HG02798 (cell line): ENCODE measurements at regions not wholly inside any gene's neighbourhood (a gene's known extent, or its start where the extent isn't known, plus 50 kb on each side); places are given as distances from the start of the nearest gene placed in this dataset.
A peak's percentile ranks its signal among the peaks of the same experiment; 100 is the strongest.
"Not testable (repeated sequence)": the region's sequence is repeated elsewhere in the genome, so short reads cannot be mapped to it uniquely, and the experiment has no call there.

Experiments
- ATAC-seq: cut with Tn5 transposase; IDR thresholded peaks from one replicate; pipeline ENCODE4 v1.9.1; 2021; ENCODE audit warnings: mild to moderate bottlenecking; ENCODE audit not compliant: unreplicated experiment, poor library complexity

DNA sequence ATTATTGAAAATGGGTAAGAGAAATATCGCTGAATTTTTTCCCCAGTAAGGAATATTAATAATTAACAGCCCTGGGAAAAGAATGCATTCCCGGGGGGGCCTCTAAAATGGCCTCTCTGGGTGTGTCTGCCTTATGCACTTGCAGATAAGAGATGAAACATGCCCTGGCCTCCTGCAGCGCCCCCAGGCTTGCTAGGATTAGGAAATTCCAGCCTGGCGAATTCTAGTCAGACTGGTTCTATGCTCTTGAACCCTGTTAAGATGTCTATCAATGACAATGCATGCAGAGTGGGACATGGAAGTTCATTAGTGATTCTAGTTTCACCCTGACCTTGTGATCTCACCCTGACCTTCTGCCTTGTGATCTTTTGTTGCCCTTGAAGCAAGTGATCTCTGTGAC lies 163.6 kb upstream of the CCNH start:
- ATAC-seq = not testable (repeated sequence)

DNA sequence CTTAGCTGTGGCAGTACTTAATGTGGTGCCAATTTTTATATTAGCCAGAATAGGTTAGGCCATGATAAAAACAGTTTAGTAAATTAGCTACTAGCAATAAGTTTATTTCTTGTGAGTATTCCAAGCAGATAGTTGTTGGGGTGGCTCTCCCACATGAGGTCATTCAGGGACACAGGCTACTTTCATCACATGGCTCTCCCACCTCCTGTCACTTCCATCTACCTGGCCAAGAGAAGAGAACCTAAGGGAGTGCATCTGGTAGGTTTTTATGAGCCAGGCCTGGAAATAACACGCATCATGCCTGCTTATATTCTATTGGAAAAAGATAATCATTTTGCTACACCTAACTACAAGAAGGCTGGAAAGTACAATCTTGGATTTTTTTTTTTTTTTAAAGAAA lies 161.4 kb upstream of the CCNH start:
- no peak for ATAC-seq

DNA sequence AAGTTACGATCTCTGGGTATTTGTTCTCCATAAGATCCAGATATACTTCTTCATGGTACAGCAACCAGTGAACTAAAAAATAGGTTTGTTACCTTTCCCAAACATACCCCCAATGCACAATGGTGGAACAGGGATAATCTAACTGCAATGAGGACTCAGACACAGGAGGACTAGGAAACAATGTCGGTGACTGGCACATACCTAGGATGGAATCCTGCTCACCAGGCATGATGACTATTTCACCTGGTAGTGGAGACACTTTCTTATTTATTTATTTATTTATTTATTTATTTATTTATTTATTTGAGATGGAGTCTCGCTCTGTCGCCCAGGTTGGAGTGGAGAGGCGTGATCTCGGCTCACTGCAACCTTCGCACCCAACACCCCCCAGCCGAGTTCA lies 159.9 kb upstream of the CCNH start:
- no peak for ATAC-seq

DNA sequence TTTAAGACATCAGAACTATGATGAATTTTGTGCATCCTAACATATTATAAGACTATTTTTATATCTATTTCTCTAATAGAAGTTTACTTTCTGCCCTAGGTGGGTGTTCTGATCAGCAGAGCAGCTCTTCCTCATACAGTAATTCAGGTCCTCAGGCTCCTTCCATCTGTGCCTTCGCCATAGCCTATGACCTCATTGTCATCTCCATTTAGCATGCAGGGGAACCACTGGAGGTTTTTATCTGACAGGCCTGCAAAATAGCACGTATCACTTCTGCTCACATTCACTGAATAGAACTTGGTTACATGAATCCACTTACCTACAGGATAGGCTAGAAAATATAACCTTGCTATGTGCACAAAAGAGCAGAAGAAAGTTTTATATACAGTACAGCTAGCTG lies 159.4 kb upstream of the CCNH start:
- ATAC-seq = no peak

DNA sequence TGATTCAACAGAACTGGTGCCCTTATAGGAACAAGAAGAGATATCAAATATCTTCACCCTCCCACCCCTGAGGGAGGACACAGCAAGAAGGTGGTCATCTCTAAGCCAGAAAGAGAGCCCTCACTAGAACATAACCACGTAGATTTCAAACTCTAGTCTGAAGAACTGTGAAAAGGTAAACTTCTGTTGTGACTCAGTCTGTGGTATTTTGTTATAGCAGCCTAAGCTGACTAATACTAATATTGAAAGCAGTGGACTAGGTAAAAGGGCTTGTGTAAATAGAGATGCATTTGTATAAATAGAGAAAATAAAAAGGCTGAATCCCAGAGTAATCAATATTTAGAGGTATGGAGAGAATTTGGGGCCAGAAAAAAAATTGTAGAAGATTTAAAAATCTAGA lies 157.6 kb upstream of the CCNH start:
- ATAC-seq = peak; percentile 64

DNA sequence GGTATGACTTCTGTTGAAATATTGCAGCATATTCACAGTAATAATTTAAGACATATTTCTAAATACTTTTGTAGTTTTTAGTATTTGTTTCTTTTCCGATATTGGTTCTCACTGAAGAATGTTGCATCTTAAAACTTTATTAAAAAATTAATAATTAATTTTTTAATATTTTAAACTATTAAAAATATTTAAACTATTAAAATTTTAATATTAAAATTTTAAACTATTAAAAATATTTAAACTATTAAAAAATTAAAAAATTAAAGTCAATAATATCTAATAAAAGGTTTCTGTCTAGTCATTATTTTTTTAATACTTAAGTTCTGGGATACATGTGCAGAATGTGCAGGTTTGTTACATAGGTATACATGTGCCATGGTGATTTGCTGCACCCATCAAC lies 149.3 kb upstream of the CCNH start:
- no peak for ATAC-seq

DNA sequence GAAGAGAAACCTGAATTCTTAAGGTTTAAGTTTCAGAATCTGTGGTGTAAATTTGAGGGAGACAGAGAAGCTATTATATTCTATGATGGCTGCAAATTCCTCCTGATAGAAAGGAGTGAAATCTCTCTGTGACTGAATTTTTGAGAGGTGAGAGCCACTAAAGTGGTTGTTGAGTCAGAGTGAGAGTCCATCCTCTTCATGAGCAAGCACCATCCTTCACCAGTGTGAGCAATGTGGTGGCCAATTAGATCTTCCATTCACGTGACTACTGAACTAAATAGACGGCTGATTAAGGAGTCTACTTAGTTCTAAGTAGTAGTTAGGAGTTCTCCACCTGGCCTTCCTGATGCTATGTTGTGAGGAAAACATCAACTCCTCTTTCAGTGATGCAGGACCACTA lies 147.8 kb upstream of the CCNH start:
- ATAC-seq = peak; percentile 67

DNA sequence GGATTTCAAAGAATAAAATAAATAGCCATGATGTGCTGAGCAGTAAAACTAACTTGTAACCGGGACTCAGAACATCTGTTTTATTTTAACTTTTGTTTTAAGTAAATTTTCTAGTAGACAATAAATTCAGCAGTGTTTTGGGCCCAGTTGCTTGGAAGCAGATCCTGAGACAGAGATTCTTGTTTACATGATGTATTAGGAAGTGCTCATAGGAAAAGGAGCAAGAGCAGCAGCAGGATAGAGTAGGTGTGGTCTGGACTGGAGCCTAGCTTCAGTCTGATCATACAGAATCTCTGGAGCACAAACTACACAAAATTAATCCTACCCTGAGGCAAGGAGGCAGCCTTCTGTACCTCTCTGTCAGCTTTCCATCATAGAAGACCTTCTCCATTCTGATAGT lies 139.2 kb upstream of the CCNH start:
- no peak for ATAC-seq

DNA sequence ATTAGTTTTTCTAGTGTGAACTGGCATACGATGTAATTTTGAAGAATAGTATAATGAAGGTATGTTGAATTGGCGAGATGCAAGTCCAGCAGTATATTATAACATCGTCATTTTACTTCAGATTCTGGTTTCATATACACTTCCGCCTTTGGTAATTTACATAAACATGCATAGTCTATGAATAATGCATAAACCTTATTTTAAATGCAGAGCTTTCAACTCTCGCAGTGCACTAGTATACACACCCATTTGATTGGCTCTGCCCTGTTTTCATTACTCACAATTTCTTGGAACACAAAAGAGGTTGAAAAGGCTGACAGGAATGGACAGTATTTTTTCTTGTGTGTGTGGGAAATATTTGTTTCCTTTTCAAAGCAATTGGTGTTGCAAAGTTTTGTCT lies 128.9 kb upstream of the CCNH start:
- ATAC-seq = no peak

DNA sequence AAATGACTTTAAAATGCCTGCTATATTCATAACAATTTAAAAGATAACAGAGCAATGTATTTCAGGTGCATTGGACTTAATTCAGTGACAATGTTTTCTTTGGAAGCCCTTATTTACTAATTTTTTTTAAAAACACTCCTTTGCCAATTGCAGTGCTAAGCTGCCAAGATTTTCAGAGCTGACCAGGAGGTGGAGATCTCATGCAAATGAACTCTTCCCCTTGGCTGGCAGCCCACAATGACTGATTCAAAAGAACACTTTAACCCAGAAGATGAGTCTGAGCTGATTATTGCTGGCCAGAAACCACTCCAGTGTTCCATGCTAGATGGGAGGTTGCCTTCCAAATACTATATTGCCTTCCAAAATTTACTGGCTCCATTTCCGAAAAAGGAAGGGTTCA lies 128.3 kb upstream of the CCNH start:
- ATAC-seq = peak; percentile 34

DNA sequence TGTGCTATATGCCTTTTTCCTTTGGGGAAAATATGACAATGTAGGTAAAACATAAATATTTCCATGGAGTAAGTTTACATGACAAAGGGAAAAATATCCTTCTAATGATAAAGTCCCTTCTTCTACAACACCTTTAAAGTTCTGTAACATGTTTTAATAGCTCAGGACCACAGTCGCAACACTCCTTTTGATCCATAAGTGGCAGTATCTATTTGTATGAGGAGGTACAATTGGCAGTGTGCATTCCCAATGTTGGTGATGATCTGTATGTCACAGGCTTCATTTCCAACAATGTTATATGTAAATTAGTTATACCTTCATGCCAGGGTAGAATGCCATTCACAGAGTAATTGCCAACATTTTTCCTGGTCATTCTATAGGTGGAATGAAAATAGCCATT lies 127.1 kb upstream of the CCNH start:
- no peak for ATAC-seq

DNA sequence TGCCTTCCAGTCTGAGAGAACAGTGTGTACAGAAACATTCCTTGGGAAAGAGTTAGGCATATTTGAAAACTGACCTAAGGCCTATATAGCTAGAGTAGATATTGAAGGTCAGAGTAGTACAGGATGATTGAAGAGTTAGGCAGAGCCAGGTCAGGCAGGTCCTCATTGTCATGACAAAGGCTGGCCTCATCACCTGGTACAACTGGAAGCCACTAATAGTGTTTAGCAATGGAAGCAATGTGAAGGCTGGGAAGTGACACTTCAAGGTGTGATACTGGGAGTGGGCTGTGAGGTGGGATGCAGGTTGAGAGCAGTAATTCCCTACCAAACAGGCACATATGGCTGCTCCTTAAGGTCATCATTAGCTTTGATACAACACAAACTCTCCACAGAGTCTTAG lies 123.6 kb upstream of the CCNH start:
- ATAC-seq = no peak

DNA sequence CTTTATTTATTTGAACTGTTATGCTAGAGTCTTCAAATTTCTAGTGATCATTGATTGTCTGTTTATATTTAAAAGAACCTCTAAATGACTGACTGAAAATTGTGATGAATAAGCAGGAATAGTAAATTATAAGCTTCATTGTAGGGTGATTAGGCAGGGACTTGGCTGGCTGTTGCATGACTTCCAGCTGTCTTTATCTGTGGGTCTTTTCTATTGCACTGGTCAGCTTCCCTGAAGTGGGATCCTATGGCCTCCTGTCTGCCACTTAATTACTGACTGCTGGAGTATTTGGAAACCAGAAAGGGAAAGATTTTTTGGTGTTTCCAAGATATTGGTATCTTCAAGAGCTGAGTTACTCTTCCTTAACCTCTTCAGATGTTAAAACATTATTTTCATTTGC lies 123.0 kb upstream of the CCNH start:
- ATAC-seq = no peak

DNA sequence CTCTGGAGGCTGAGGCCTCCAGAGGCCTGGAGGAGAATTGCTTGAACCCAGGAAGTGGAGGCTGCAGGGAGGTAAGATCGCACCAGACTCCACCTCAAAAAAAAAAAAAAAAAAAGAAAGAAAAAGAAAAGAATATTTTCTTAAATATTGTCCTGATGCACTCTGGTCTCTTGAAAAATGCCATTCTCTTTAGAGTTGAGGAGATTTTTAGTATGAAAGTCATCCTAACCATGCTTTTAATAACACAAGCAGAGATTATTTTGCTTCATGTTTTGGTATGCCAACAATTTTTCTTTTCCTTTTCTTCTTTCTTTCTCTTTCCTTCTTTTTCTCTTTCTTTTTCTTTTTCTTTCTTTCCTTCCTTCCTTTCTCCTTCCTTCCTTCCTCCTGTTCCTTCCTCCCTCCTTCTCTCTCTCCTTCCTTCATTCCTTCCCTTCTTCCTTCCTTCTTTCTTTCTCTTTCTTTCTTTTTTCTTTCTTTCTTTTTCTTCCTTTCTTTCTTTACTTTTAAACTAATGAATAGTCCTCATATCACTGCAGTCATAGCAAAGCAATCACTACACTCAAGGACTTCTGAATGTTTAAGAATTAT lies 116.9 kb upstream of the CCNH start:
- no peak for ATAC-seq

DNA sequence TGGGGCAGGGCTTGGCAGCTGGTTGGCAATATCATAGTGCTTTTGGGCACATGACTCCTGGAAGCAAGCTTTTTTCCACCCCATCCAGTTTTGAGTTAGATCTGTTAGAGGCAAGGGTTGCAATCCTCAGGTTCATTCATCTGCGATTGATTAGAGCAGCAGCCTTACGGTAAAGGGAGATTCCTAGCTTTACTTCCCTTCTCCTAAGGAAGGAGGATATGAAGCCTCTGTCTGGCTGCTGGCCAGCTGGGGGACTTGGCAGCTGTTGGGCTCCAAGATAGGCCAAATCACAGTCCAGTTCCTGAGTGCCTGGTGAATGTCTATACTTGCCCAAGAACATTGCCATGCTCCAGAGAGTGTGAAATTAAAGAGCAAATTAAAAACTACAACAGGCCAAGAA lies 113.4 kb upstream of the CCNH start:
- ATAC-seq = no peak

DNA sequence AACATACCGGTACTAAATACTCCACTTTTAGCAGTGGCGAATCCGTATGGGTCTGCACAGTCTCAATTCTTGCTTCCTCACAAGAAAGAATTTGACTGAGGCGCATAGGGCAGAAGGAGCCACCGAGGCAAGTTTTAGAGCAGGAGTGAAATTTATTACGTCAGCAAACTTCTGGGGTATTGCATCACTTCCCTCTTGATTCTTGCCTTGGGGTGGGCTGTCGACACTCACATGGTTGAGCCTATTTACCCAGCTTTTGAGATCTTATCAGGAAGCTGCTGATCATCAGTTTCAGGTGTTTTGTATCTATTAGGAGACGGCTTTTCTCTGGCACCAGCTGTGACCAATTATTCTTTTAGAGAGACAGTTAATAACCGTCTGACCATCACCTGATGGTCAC lies 111.5 kb upstream of the CCNH start:
- ATAC-seq = no peak

DNA sequence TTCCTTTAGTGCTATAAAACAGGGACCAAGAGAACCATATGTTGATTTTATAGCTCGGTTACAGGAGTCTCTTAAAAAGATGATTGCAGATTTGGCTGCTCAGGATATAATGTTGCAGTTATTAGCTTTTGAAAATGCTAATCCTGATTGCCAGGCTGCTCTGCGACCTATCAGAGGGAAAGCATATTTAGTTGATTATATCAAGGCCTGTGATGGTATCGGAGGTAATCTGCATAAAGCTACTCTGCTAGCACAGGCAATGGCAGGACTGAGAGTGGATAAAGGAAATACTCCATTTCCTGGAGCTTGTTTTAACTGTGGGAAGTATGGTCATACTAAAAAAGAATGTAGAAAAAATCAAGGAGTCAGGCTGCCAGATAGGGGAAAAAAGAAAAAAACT lies 99.0 kb upstream of the CCNH start:
- ATAC-seq = not testable (repeated sequence)

DNA sequence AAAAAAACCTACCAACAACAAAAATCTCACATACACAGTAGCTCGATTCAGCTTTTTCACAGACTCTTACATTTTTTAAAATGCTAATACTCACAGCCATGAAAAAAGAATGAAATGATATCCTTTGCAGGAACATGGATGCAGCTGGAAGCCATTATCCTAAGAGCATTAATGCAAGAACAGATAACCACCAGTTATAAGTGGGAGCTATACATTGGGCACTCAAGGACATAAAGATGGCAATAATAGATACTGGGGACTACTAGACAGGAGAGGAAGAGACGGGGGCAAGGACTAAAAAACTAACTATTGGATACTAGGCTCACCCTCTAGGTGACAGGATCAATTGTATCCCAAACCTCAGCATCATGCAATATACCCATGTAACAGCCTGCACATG lies 90.3 kb upstream of the CCNH start:
- no peak for ATAC-seq

DNA sequence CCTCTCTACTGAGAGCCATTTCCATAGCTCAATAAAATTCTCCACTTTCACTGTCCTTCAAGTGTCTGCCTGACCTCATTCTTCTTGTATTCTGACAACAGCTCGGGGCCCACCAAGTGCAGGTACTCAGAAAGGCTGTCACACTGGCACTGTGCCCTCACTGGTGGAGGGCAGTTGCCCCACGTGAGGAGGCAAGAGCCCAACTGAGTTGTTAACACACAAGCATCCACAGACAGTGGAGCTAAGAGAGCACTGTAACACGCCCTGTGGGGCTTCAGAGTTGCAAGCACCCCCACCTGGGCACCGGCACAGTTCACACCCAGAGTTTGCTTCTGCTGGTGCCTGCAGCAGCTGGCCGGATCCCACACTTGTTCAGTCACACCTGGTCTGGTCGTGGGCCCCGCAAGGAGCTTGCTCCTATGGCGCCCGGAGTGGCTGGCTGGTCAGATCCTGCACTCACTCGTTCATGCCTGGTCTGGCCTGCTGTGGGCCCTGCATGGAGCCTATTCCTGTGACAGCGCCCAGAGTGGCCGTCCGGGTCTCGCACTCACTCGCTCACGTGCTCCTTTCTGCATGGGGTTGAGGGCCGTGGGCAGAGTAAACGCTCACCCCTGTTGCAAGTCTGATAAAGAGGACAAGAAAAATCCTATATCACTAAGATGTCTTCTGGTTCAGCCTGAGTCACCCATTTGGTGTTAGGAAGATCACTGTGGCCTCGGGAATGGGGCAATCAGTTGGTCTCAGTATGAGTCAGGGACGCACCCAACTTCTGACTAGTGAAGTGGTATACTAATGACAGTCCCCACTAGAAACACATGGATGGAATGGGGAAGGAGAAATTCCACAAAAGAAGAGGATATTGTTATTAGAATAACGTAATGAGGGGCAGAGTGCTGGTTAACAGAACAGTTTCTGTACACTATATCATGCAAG lies 87.0 kb upstream of the CCNH start:
- ATAC-seq = no peak
